ENCODE measurements at regions not wholly inside any gene's neighbourhood (a gene's known extent, or its start where the extent isn't known, plus 50 kb on each side); places are given as distances from the start of the nearest gene placed in this dataset.

DNA sequence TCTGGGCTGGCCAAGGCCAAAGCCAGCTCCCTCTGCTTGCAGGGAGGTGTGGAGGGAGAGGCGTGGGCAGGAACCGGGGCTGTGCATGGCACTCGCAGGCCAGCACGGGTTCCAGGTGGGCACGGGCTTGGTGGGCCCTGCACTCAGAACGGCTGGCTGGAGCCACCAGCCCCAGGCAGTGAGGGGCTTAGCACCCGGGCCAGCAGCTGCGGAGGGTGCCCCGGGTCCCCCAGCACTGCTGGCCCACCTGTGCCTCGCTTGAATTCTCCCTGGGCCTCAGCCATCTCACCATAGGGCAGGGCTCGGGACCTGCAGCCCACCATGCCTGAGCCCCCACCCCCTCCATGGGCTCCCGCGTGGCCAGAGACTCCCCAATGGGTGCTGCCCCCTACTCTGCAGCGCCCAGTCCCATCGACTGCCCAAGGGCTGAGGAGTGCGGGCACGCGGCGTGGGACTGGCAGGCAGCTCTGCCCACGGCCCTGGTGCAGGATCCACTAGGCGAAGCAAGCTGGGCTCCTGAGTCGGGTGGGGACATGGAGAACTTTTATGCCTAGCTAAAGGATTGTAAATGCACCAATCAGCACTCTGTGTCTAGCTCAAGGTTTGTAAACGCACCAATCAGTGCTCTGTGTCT, 193.9 kb downstream of the LARP7 start:
- no peak for TF ChIP-seq ZNF274 (IDR thresholded peaks at IDR 0.05; ENCODE audit: low read depth, low read length)
- TF ChIP-seq YY1 (IDR thresholded peaks at IDR 0.05; ENCODE audit: insufficient read depth, insufficient read length), result no peak
